Spleen (tissue), 11 donors: ENCODE measurements at regions not wholly inside any gene's neighbourhood (a gene's known extent, or its start where the extent isn't known, plus 50 kb on each side); places are given as distances from the start of the nearest gene placed in this dataset.
A peak's percentile ranks its signal among the peaks of the same experiment; 100 is the strongest.

Source experiments
- DNase-seq: peaks from one replicate; pipeline ENCODE4 v3.0.0-alpha.2; 2020
- H3K27ac ChIP-seq, 8 donors: fragments of 200-600 bp; sonication (generic) in 7 of 8; 1 replicate in 4 of 8; 2 replicates in 4 of 8; pipeline versions ENCODE4 v1.5.0 to v1.8.0; 2016 to 2021; ENCODE audit warnings: inconsistent platforms in 4 of 8, mild to moderate bottlenecking in 4 of 8, moderate library complexity in 1 of 8
- H3K27me3 ChIP-seq, 7 donors: fragments of 200-600 bp; sonication (generic) in 6 of 7; replicated peaks in 1 of 7; 1 replicate in 4 of 7; 2 replicates in 3 of 7; pipeline versions ENCODE4 v1.5.0 to v1.8.0; 2016 to 2021; ENCODE audit warnings: inconsistent platforms in 3 of 7, mild to moderate bottlenecking in 1 of 7
- H3K36me3 ChIP-seq, 6 donors: fragments of 200-600 bp; sonication (generic) in 5 of 6; 1 replicate in 4 of 6; 2 replicates in 2 of 6; pipeline versions ENCODE4 v1.5.0 to v1.8.0; 2016 to 2021; ENCODE audit warnings: inconsistent platforms in 2 of 6
- H3K4me1 ChIP-seq, 6 donors: fragments of 200-600 bp; sonication (generic) in 5 of 6; 1 replicate in 3 of 6; 2 replicates in 3 of 6; pipeline versions ENCODE4 v1.5.0 to v1.8.0; 2016 to 2021; ENCODE audit warnings: inconsistent platforms in 3 of 6
- H3K4me3 ChIP-seq, 8 donors: fragments of 200-600 bp; sonication (generic) in 7 of 8; 1 replicate in 4 of 8; 2 replicates in 4 of 8; pipeline versions ENCODE4 v1.5.0 to v1.8.0; 2016 to 2021; ENCODE audit warnings: inconsistent platforms in 4 of 8, mild to moderate bottlenecking in 4 of 8, moderate library complexity in 2 of 8
- H3K9me3 ChIP-seq, 8 donors: fragments of 200-600 bp; sonication (generic) in 7 of 8; 1 replicate in 4 of 8; 2 replicates in 4 of 8; pipeline versions ENCODE4 v1.5.0 to v1.8.0; 2016 to 2021; ENCODE audit warnings: inconsistent platforms in 4 of 8
- CTCF ChIP-seq, 11 experiments: fragments of 200-600 bp in 7 of 11; fragments of 450-650 bp in 4 of 11; sonication (generic) in 4 of 11; IDR thresholded peaks in 8 of 11; conservative IDR thresholded peaks in 3 of 11; 1 replicate in 7 of 11; 2 replicates in 4 of 11; pipeline versions ENCODE4 v1.4.0 to v1.8.0; 2016 to 2021; ENCODE audit warnings: antibody characterized with exemption in 11 of 11, inconsistent platforms in 4 of 11, mild to moderate bottlenecking in 1 of 11
- POLR2A ChIP-seq, 3 donors: fragments of 450-650 bp; IDR thresholded peaks; one replicate each; pipeline ENCODE4 v1.5.1; 2017; ENCODE audit warnings: antibody characterized with exemption in 3 of 3, mild to moderate bottlenecking in 1 of 3
- POLR2AphosphoS5 ChIP-seq, 3 donors: sonication (generic); formaldehyde crosslinking; IDR thresholded peaks; one replicate each; pipeline ENCODE4 v1.5.1; 2017; ENCODE audit warnings: antibody characterized with exemption in 3 of 3
- WGBS, 5 donors: extraction: QIAGEN DNeasy Blood & Tissue Kit in 3 of 5; methylation state at CpG; one replicate each; pipeline versions ENCODE4 v1.1.5 to v1.1.7; 2013 to 2018; 5-methylcytosine and 5-hydroxymethylcytosine counted together
- intact Hi-C: fragments of 100-400 bp; cut with DNase I; formaldehyde crosslinking; loops from one replicate; pipeline ENCODE4 v1.15.0; 2023; ENCODE audit warnings: low total_unique reads
- donor health status: healthy with polysubstance abuse.
- donor health status: DM: no; HTN: no; CAD: no; lungs with moderate emphysema.
- donor health status: DM: no; HTN: no; CAD: no.
- donor health status: Bipolar disorder and iron deficiency.
- donor health status: healthy.
- donor health status: DM: no; HTN: no; CAD: no.
- donor health status: DM: yes; HTN: yes; CAD: no.

- no peak overlapping the region for H3K4me3 ChIP-seq
- no peaks in the 10 kb centered on the region for H3K27me3 ChIP-seq
- H3K36me3 ChIP-seq: no peaks in the 10 kb centered on the region
- TF ChIP-seq CTCF (IDR thresholded peaks at IDR 0.05 in 8 of 11, conservative IDR thresholded peaks at IDR 0.05 in 3 of 11): no peak
- intact Hi-C loops: no loop called here
- H3K9me3 ChIP-seq: peaks cover 0 to 32% (median 27%) of the 10 kb centered on the region in 8 donors
- WGBS, 5 donors: 81 to 93% (median 85%) methylated on average over 10 of the region's 10 CpGs
- peak; percentile 61 for DNase-seq
- no peak overlapping the region for H3K27ac ChIP-seq
- H3K4me1 ChIP-seq: no peaks in the 10 kb centered on the region
Observed at GRCh38 chr6:77011929-77012545, 451.3 kb downstream of the HTR1B start.

DNA sequence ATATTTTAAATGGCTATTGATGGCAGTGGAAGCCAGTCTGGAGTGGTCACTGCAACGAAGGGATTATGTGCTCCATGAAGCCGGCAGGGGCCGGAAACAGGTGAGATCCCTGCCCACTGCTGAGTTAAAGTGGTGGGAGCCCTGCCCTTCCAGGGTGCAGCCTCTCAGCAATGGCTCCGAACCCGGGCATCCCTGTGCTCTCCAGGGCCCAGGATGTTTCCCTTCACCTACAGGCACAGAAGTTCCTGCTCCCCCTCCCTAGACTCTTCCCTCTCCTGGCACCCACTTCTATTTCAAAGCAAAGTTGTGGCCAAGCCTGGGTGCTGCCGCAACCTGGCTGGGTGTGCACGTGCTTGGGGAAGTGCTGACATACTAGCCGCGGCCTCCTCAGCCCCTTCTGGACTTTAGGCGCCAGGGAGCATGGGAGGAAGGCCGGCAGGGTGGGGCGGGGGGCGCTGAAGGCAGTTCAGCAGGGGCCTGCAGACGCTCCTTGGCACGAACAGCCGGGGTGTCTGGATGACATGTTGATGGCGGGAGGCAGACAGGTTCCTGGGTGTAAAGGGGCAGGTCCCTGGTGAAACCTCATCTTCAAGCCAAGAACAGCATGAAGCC lies 452.3 kb downstream of the HTR1B start:
- intact Hi-C loops: no loop called here
- WGBS, 5 donors: 84 to 93% (median 92%) methylated on average over 17 of the region's 17 CpGs
- Histone ChIP-seq H3K4me1 (no peaks in the 10 kb centered on the region), H3K4me3 (no peak overlapping the region), H3K27me3 (no peaks in the 10 kb centered on the region), H3K27ac (no peak overlapping the region), H3K9me3 (peaks cover 0 to 42% (median 36%) of the 10 kb centered on the region in 8 donors), H3K36me3 (no peaks in the 10 kb centered on the region)
- DNase-seq: peak; percentile 55
- TF ChIP-seq CTCF (IDR thresholded peaks at IDR 0.05 in 8 of 11, conservative IDR thresholded peaks at IDR 0.05 in 3 of 11) (no peak), POLR2AphosphoS5 (IDR thresholded peaks at IDR 0.05) (no peak), POLR2A (IDR thresholded peaks at IDR 0.05) (no peak)

DNA sequence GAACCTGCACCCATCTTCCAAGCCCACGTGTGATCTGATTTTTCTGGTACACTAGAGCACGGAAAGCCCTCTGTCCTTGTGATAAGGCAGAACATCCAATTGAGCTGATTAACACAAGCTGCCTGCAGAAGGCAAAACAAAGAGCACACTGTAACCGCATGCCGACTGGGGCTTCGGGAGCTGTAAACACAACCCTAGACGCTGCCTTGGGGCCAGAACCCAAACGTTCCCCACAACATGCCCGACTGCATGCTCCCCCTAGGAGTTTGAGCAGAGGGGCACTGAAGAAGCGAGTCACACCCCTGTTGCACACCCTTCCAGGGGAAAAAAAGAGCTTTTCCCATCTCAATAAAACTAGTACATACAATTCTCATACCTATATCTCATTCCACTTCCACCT lies 470.7 kb downstream of the HTR1B start:
- intact Hi-C loops: no loop called here

More for the DNA sequence above, 470.7 kb downstream of the HTR1B start:
- Histone ChIP-seq H3K4me1 (no peaks in the 10 kb centered on the region), H3K9me3 (peaks cover 0 to 47% (median 15%) of the 10 kb centered on the region in 8 donors), H3K27me3 (no peaks in the 10 kb centered on the region), H3K36me3 (no peaks in the 10 kb centered on the region), H3K27ac (no peak overlapping the region), H3K4me3 (no peak overlapping the region)
- WGBS, 5 donors: 83 to 88% (median 84%) methylated on average over 9 of the region's 9 CpGs
- no peak for DNase-seq
- no peak for TF ChIP-seq POLR2AphosphoS5 (IDR thresholded peaks at IDR 0.05)
- no peak for TF ChIP-seq POLR2A (IDR thresholded peaks at IDR 0.05)
- TF ChIP-seq CTCF (IDR thresholded peaks at IDR 0.05 in 8 of 11, conservative IDR thresholded peaks at IDR 0.05 in 3 of 11): no peak
